HepG2 (cell line): ENCODE measurements at regions not wholly inside any gene's neighbourhood (a gene's known extent, or its start where the extent isn't known, plus 50 kb on each side); places are given as distances from the start of the nearest gene placed in this dataset.

Source experiments
- ARID2 ChIP-seq: sonication (generic); formaldehyde crosslinking; IDR thresholded peaks from 2 replicates; pipeline ENCODE4 v1.8.1; 2022; ENCODE audit warnings: mild to moderate bottlenecking, missing genetic modification reagents, borderline replicate concordance
- ARNT ChIP-seq: fragments of 450-650 bp; IDR thresholded peaks from 2 replicates; pipeline ENCODE4 v1.6.1; 2017
- ATF7 ChIP-seq, 2 experiments: fragments of 450-650 bp in 1 of 2; sonication (generic) in 1 of 2; formaldehyde crosslinking in 1 of 2; IDR thresholded peaks; 2 replicates each; pipeline versions ENCODE4 v1.4.0 to v1.6.1; 2016 to 2020; ENCODE audit warnings: antibody characterized with exemption in 1 of 2, mild to moderate bottlenecking in 1 of 2, missing genetic modification reagents in 1 of 2
- CEBPG ChIP-seq: IDR thresholded peaks from 2 replicates; pipeline ENCODE4 v1.6.1; 2016
- CEBPZ ChIP-seq: IDR thresholded peaks from 2 replicates; pipeline ENCODE4 v1.6.1; 2012; ENCODE audit warnings: low read length, improper control_type of control experiment
- EP300 ChIP-seq, 3 experiments: sonication (generic) in 1 of 3; formaldehyde crosslinking in 1 of 3; IDR thresholded peaks; 2 replicates each; pipeline versions ENCODE4 v1.5.1 to v1.6.1; 2011 to 2020; ENCODE audit warnings: low read depth in 2 of 3, low read length in 2 of 3, borderline replicate concordance in 1 of 3, improper control_type of control experiment in 1 of 3, mild to moderate bottlenecking in 1 of 3, missing genetic modification reagents in 1 of 3, moderate library complexity in 1 of 3
- FOXA1 ChIP-seq, 2 experiments: fragments of 450-650 bp in 1 of 2; sonication (generic) in 1 of 2; formaldehyde crosslinking in 1 of 2; IDR thresholded peaks; 2 replicates each; pipeline versions ENCODE4 v1.4.0 to v1.6.1; 2016 to 2020; ENCODE audit warnings: missing genetic modification reagents in 1 of 2
- FOXJ3 ChIP-seq: sonication (generic); formaldehyde crosslinking; IDR thresholded peaks from 2 replicates; pipeline ENCODE4 v1.4.0; 2020; ENCODE audit warnings: missing genetic modification reagents, mild to moderate bottlenecking, borderline replicate concordance
- HBP1 ChIP-seq: IDR thresholded peaks from 2 replicates; pipeline ENCODE4 v1.6.1; 2016; ENCODE audit warnings: low read depth, control low read depth
- MAZ ChIP-seq, 2 experiments: sonication (generic) in 1 of 2; formaldehyde crosslinking in 1 of 2; IDR thresholded peaks; 2 replicates each; pipeline versions ENCODE4 v1.5.0 to v1.6.1; 2012 to 2020; ENCODE audit warnings: low read depth in 2 of 2, mild to moderate bottlenecking in 2 of 2, borderline replicate concordance in 1 of 2, improper control_type of control experiment in 1 of 2, low read length in 1 of 2, missing genetic modification reagents in 1 of 2, moderate library complexity in 1 of 2
- MED1 ChIP-seq: sonication (generic); formaldehyde crosslinking; IDR thresholded peaks from 2 replicates; pipeline ENCODE4 v1.4.0; 2020; ENCODE audit warnings: missing genetic modification reagents
- NONO ChIP-seq, 2 experiments: fragments of 450-650 bp in 1 of 2; sonication (generic) in 1 of 2; formaldehyde crosslinking in 1 of 2; IDR thresholded peaks in 1 of 2; conservative IDR thresholded peaks in 1 of 2; 2 replicates each; pipeline versions ENCODE4 v1.6.1 to v1.8.0; 2017 to 2022; ENCODE audit warnings: mild to moderate bottlenecking in 1 of 2, missing genetic modification reagents in 1 of 2, moderate library complexity in 1 of 2
- REXO4 ChIP-seq: sonication (generic); formaldehyde crosslinking; IDR thresholded peaks from 2 replicates; pipeline ENCODE4 v1.8.0; 2022; ENCODE audit warnings: missing genetic modification reagents, mild to moderate bottlenecking, borderline replicate concordance
- SMARCE1 ChIP-seq: fragments of 450-650 bp; IDR thresholded peaks from 2 replicates; pipeline ENCODE4 v1.6.1; 2017; ENCODE audit warnings: borderline replicate concordance
- SNAPC5 ChIP-seq: sonication (generic); formaldehyde crosslinking; IDR thresholded peaks from 2 replicates; pipeline ENCODE4 v1.8.1; 2023; ENCODE audit warnings: mild to moderate bottlenecking, missing genetic modification reagents, borderline replicate concordance
- STAG1 ChIP-seq: sonication (generic); formaldehyde crosslinking; IDR thresholded peaks from 2 replicates; pipeline ENCODE4 v1.4.0; 2020; ENCODE audit warnings: missing genetic modification reagents
- ZNF432 ChIP-seq: sonication (generic); formaldehyde crosslinking; IDR thresholded peaks from 2 replicates; pipeline ENCODE4 v1.5.0; 2020; ENCODE audit warnings: missing genetic modification reagents, mild to moderate bottlenecking, borderline replicate concordance
- ZNF547 ChIP-seq: sonication (generic); formaldehyde crosslinking; IDR thresholded peaks from 2 replicates; pipeline ENCODE4 v1.5.1; 2020; ENCODE audit warnings: mild to moderate bottlenecking, missing genetic modification reagents
- ZNF577 ChIP-seq: sonication (generic); formaldehyde crosslinking; IDR thresholded peaks from 2 replicates; pipeline ENCODE4 v1.4.0; 2020; ENCODE audit warnings: mild to moderate bottlenecking, low read depth, missing genetic modification reagents, borderline replicate concordance
- ZNF788 ChIP-seq: sonication (generic); formaldehyde crosslinking; IDR thresholded peaks from 2 replicates; pipeline ENCODE4 v1.5.0; 2020; ENCODE audit warnings: mild to moderate bottlenecking, missing genetic modification reagents, borderline replicate concordance
- ZNF850 ChIP-seq: sonication (generic); formaldehyde crosslinking; conservative IDR thresholded peaks from 2 replicates; pipeline ENCODE4 v1.9.0; 2021; ENCODE audit warnings: mild to moderate bottlenecking, missing genetic modification reagents
- TF ChIP-seq, protein P1 (sequence below): sonication (generic); formaldehyde crosslinking; IDR thresholded peaks from 2 replicates; pipeline ENCODE4 v1.5.0; 2020; ENCODE audit warnings: mild to moderate bottlenecking, missing genetic modification reagents

DNA sequence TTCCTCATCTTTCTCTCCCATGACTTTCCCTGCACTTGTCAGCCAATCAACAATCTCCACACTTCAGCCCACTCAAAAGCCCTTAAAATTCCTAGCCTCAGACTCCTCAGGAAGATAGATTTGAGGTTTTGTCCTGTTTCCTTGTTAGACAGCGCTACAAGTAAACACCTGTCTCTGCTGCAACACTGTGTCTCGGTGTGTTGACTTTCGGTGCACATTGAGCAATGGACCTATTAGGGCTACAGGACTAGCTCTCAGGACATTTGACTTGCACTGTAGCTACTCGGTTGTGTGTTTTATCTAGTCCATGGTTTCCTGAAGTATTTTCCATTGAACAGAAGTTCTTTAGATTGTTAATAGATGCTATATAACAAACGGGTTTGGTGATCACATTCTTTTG is 140.9 kb upstream of the XPO1 start (continued):
- TF ChIP-seq, protein P1, sequence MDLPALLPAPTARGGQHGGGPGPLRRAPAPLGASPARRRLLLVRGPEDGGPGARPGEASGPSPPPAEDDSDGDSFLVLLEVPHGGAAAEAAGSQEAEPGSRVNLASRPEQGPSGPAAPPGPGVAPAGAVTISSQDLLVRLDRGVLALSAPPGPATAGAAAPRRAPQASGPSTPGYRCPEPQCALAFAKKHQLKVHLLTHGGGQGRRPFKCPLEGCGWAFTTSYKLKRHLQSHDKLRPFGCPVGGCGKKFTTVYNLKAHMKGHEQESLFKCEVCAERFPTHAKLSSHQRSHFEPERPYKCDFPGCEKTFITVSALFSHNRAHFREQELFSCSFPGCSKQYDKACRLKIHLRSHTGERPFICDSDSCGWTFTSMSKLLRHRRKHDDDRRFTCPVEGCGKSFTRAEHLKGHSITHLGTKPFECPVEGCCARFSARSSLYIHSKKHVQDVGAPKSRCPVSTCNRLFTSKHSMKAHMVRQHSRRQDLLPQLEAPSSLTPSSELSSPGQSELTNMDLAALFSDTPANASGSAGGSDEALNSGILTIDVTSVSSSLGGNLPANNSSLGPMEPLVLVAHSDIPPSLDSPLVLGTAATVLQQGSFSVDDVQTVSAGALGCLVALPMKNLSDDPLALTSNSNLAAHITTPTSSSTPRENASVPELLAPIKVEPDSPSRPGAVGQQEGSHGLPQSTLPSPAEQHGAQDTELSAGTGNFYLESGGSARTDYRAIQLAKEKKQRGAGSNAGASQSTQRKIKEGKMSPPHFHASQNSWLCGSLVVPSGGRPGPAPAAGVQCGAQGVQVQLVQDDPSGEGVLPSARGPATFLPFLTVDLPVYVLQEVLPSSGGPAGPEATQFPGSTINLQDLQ = no peak
- TF ChIP-seq ZNF577 (CRISPR knock-in tag) (no peak), ZNF547 (no peak), SMARCE1 (no peak), NONO (IDR thresholded peaks at IDR 0.05) (no peak), NONO (CRISPR knock-in tag; conservative IDR thresholded peaks at IDR 0.05) (no peak), ZNF788 (CRISPR knock-in tag) (no peak), REXO4 (no peak), CEBPG (CRISPR knock-in tag) (peak; percentile 91), EP300 (IDR thresholded peaks at IDR 0.05; ENCODE audit: low read depth in 2 of 2, low read length in 2 of 2) (peak in 1 of 2 experiments; percentile 18; a peak in 1 of 4 replicates), EP300 (CRISPR knock-in tag; IDR thresholded peaks at IDR 0.05; ENCODE audit: borderline replicate concordance) (no peak), ZNF432 (CRISPR knock-in tag) (no peak), ARNT (no peak), FOXJ3 (CRISPR knock-in tag) (peak; percentile 61; the same call in 1 of the 2 replicates), ZNF850 (CRISPR knock-in tag) (no peak), CEBPZ (no peak), STAG1 (no peak), HBP1 (0 out of 2 replicates have a peak, but pooled peaks have one; percentile 29), ARID2 (CRISPR knock-in tag) (no peak), ATF7 (IDR thresholded peaks at IDR 0.05) (no peak), ATF7 (CRISPR knock-in tag; IDR thresholded peaks at IDR 0.05) (no peak), MED1 (CRISPR knock-in tag) (0 out of 2 replicates have a peak, but pooled peaks have one; percentile 10), FOXA1 (IDR thresholded peaks at IDR 0.05) (no peak), FOXA1 (CRISPR knock-in tag; IDR thresholded peaks at IDR 0.05) (peak; percentile 92), MAZ (IDR thresholded peaks at IDR 0.05; ENCODE audit: borderline replicate concordance, low read depth, low read length) (no peak), MAZ (CRISPR knock-in tag; IDR thresholded peaks at IDR 0.05; ENCODE audit: low read depth) (no peak), SNAPC5 (CRISPR knock-in tag) (no peak)
